H1 (cell line): ENCODE measurements at regions not wholly inside any gene's neighbourhood (a gene's known extent, or its start where the extent isn't known, plus 50 kb on each side); places are given as distances from the start of the nearest gene placed in this dataset.

Source experiments
- CHD2 ChIP-seq: IDR thresholded peaks from 2 replicates; pipeline ENCODE4 v1.6.1; 2012; ENCODE audit warnings: low read length, improper control_type of control experiment
- EP300 ChIP-seq, 2 experiments: IDR thresholded peaks; 1 replicate in 1 of 2; 2 replicates in 1 of 2; pipeline ENCODE4 v1.6.1; 2011 to 2012; ENCODE audit warnings: low read depth in 2 of 2, low read length in 2 of 2, mild to moderate bottlenecking in 2 of 2, borderline replicate concordance in 1 of 2, inconsistent platforms in 1 of 2, moderate library complexity in 1 of 2
- GABPA ChIP-seq: IDR thresholded peaks from 2 replicates; pipeline ENCODE4 v1.6.1; 2011; ENCODE audit warnings: mild to moderate bottlenecking, low read length, moderate library complexity, borderline replicate concordance; ENCODE audit not compliant: insufficient read depth
- HDAC6 ChIP-seq: IDR thresholded peaks from one replicate; pipeline ENCODE4 v1.7.1; 2012; ENCODE audit warnings: low read depth, mild to moderate bottlenecking, inconsistent platforms, low read length, moderate library complexity
- JUN ChIP-seq: IDR thresholded peaks from 2 replicates; pipeline ENCODE4 v1.6.1; 2011; ENCODE audit warnings: low read depth, mild to moderate bottlenecking, improper control_type of control experiment, low read length
- JUND ChIP-seq: IDR thresholded peaks from 2 replicates; pipeline ENCODE4 v1.6.1; 2011; ENCODE audit warnings: mild to moderate bottlenecking, improper control_type of control experiment, low read length
- RAD21 ChIP-seq, 2 experiments: IDR thresholded peaks in 1 of 2; conservative IDR thresholded peaks in 1 of 2; 2 replicates each; pipeline ENCODE4 v1.6.1; 2011; ENCODE audit warnings: low read depth in 2 of 2, low read length in 2 of 2, improper control_type of control experiment in 1 of 2, inconsistent platforms in 1 of 2, mild to moderate bottlenecking in 1 of 2, moderate library complexity in 1 of 2
- SIN3A ChIP-seq, 2 experiments: IDR thresholded peaks in 1 of 2; conservative IDR thresholded peaks in 1 of 2; 2 replicates each; pipeline ENCODE4 v1.6.1; 2011 to 2012; ENCODE audit warnings: low read length in 2 of 2, improper control_type of control experiment in 1 of 2, low read depth in 1 of 2, mild to moderate bottlenecking in 1 of 2
- TAF1 ChIP-seq: IDR thresholded peaks from 2 replicates; pipeline ENCODE4 v1.6.1; 2011; ENCODE audit warnings: mild to moderate bottlenecking, low read depth, low read length
- TBP ChIP-seq: IDR thresholded peaks from 2 replicates; pipeline ENCODE4 v1.6.1; 2011; ENCODE audit warnings: low read depth, low read length, improper control_type of control experiment
- TCF12 ChIP-seq: IDR thresholded peaks from 2 replicates; pipeline ENCODE4 v1.6.1; 2011; ENCODE audit warnings: low read depth, mild to moderate bottlenecking, low read length
- TF ChIP-seq, protein P1 (sequence below), 3 experiments: IDR thresholded peaks; 1 replicate in 2 of 3; 2 replicates in 1 of 3; pipeline versions ENCODE4 v1.5.1 to v1.6.1; 2011; ENCODE audit warnings: low read length in 3 of 3, mild to moderate bottlenecking in 3 of 3, inconsistent platforms in 2 of 3, low read depth in 1 of 3, moderate library complexity in 1 of 3; ENCODE audit not compliant: insufficient read depth in 1 of 3; ENCODE audit errors: control extremely low read depth in 1 of 3
- TF ChIP-seq, protein P2 (sequence below): IDR thresholded peaks from 2 replicates; pipeline ENCODE4 v1.6.1; 2011; ENCODE audit warnings: low read length, improper control_type of control experiment

DNA sequence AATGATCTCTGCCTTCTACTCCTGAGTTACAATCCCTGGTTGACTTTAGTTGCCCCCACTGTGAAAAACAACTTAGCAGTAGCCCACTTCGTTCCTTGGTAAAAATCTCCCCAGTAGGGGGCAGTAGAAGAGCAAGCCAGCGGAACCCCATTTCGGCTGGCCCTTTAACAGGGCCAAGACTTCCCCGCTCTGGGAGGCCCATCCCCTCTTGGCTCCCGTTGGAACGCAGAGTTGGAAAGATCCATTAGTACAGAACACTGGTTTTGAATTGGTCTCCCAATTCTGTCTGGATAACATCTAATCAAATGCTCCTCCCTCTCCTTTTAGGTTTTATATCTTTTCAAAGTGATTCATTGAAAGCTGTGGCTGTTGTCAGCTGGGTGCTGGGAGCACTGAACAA is 1133.3 kb downstream of the BCL11B start:
- TF ChIP-seq, protein P1, sequence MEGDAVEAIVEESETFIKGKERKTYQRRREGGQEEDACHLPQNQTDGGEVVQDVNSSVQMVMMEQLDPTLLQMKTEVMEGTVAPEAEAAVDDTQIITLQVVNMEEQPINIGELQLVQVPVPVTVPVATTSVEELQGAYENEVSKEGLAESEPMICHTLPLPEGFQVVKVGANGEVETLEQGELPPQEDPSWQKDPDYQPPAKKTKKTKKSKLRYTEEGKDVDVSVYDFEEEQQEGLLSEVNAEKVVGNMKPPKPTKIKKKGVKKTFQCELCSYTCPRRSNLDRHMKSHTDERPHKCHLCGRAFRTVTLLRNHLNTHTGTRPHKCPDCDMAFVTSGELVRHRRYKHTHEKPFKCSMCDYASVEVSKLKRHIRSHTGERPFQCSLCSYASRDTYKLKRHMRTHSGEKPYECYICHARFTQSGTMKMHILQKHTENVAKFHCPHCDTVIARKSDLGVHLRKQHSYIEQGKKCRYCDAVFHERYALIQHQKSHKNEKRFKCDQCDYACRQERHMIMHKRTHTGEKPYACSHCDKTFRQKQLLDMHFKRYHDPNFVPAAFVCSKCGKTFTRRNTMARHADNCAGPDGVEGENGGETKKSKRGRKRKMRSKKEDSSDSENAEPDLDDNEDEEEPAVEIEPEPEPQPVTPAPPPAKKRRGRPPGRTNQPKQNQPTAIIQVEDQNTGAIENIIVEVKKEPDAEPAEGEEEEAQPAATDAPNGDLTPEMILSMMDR (IDR thresholded peaks at IDR 0.05; ENCODE audit: control extremely low read depth in 1 of 3, insufficient read depth in 1 of 3, low read depth in 1 of 3, low read length in 3 of 3): peak; percentile 53 to 77 (median 77)
- TF ChIP-seq JUN (no peak), JUND (no peak), HDAC6 (no peak), RAD21 (IDR thresholded peaks at IDR 0.05 in 1 of 2, conservative IDR thresholded peaks at IDR 0.05 in 1 of 2; ENCODE audit: low read depth in 2 of 2, low read length in 2 of 2) (peak; percentile 89 to 92), EP300 (IDR thresholded peaks at IDR 0.05; ENCODE audit: borderline replicate concordance in 1 of 2, low read depth in 2 of 2, low read length in 2 of 2) (no peak), TBP (no peak), CHD2 (no peak), TAF1 (no peak), SIN3A (conservative IDR thresholded peaks at IDR 0.05 in 1 of 2, IDR thresholded peaks at IDR 0.05 in 1 of 2; ENCODE audit: low read depth in 1 of 2, low read length in 2 of 2) (no peak), GABPA (0 out of 2 replicates have a peak, but pooled peaks have one; percentile 33), TCF12 (no peak)
- TF ChIP-seq, protein P2, sequence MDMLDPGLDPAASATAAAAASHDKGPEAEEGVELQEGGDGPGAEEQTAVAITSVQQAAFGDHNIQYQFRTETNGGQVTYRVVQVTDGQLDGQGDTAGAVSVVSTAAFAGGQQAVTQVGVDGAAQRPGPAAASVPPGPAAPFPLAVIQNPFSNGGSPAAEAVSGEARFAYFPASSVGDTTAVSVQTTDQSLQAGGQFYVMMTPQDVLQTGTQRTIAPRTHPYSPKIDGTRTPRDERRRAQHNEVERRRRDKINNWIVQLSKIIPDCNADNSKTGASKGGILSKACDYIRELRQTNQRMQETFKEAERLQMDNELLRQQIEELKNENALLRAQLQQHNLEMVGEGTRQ: no peak
